HUES48 (cell line): ENCODE measurements at regions not wholly inside any gene's neighbourhood (a gene's known extent, or its start where the extent isn't known, plus 50 kb on each side); places are given as distances from the start of the nearest gene placed in this dataset.

Source experiments
- H3K27ac ChIP-seq: one replicate; pipeline ENCODE4 v1.7.0; 2013; ENCODE audit warnings: low read depth, low read length, inconsistent platforms
- H3K27me3 ChIP-seq: 2 replicates; pipeline ENCODE4 v1.6.1; 2013; ENCODE audit warnings: mild to moderate bottlenecking, low read length; ENCODE audit not compliant: control insufficient read depth, insufficient read depth
- H3K36me3 ChIP-seq: 2 replicates; pipeline ENCODE4 v1.6.1; 2013; ENCODE audit warnings: low read length; ENCODE audit not compliant: control insufficient read depth, insufficient read depth
- H3K4me1 ChIP-seq: 2 replicates; pipeline ENCODE4 v1.6.1; 2013; ENCODE audit warnings: mild to moderate bottlenecking, low read length; ENCODE audit not compliant: control insufficient read depth, insufficient read depth
- H3K4me3 ChIP-seq: 2 replicates; pipeline ENCODE4 v1.5.1; 2013; ENCODE audit warnings: mild to moderate bottlenecking, low read depth, low read length
- H3K9ac ChIP-seq: 2 replicates; pipeline ENCODE4 v1.6.1; 2013; ENCODE audit warnings: mild to moderate bottlenecking, low read depth, low read length, moderate library complexity
- H3K9me3 ChIP-seq: 2 replicates; pipeline ENCODE4 v1.6.1; 2013; ENCODE audit warnings: low read length; ENCODE audit not compliant: control insufficient read depth, insufficient read depth

DNA sequence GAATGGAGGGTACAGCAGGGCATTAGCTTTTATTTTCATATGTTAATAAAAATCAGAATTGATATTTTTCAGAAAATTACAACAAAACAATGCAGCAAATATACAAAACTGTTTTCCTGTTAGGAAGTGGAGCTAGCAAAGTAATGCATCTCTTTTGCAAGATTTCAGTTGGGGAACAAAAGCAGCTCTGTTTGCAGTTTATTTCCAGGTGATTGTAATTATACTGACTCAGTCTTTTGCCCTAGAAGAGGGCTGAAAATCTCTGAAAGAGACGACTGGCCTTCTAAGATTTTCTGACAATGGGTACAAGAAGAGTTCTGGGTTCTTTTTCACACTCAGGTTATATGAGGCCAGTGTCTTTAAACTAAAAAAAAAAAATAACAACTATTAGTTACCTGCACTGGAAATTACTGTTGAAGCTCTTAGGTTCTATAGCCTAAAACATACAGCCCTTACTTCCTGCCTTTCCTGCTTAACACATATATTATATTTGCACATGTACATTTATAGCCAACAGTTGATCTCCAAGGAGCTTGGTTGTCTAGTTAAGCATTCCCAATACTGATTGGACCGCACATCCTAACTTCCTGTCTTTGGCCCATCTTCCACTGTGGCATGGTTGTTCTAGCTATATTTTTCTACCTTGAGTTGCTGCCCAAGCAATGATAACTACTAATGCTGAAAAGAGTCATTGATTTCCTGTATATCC lies 199.1 kb upstream of the KRR1 start:
- no peaks in the 10 kb centered on the region for H3K27me3 ChIP-seq
- no peaks in the 10 kb centered on the region for H3K9me3 ChIP-seq
- H3K27ac ChIP-seq, result no peak overlapping the region
- peaks cover 46% of the 10 kb centered on the region for H3K4me1 ChIP-seq
- H3K9ac ChIP-seq, result no peak overlapping the region; the same call in 1 of the 2 replicates
- no peaks in the 10 kb centered on the region for H3K36me3 ChIP-seq
- H3K4me3 ChIP-seq, result no peak overlapping the region

DNA sequence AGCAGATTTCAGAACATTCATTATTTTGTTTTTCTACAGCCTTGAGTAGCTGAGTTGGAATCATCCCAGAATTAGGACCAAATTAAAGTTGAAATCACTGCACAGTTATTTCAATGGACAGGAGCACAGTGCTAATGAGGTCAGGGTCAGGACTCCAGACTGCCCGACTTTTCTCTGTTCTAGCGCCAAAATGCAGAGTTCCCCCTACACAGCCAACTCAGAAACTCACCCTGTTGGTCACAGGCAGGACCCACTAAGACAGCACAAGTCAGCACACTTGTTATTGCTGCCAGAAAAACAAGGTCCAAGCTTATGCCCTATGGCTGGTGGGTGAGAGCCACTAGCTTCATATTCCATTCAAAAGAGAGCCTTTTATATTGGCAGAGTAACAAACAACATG lies 198.1 kb upstream of the KRR1 start:
- H3K27ac ChIP-seq, result no peak overlapping the region
- no peak overlapping the region for H3K4me3 ChIP-seq
- no peak overlapping the region for H3K9ac ChIP-seq
- H3K27me3 ChIP-seq, result no peaks in the 10 kb centered on the region
- peaks cover 49% of the 10 kb centered on the region for H3K4me1 ChIP-seq
- no peaks in the 10 kb centered on the region for H3K36me3 ChIP-seq
- no peaks in the 10 kb centered on the region for H3K9me3 ChIP-seq

DNA sequence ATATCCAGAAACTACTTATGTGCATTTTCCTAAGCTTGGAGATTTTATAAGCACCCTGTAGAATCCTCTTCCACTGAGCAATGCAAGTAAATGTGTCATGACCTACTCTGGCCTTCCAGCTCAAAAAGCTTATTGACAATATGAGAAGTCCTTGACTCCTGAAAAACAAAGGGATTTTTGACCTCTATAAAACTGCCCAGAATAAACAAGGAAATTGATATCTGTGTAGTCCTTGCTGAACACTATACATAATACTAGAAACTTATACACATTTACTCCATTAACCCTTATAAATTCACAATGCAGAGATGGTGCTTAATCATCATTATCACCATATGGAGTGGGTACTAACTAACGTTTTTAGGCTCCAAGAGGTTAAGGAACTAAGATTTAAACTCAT lies 197.4 kb upstream of the KRR1 start:
- no peaks in the 10 kb centered on the region for H3K36me3 ChIP-seq
- H3K27ac ChIP-seq, result no peak overlapping the region
- H3K27me3 ChIP-seq, result no peaks in the 10 kb centered on the region
- H3K9me3 ChIP-seq, result no peaks in the 10 kb centered on the region
- H3K4me1 ChIP-seq, result peaks cover 51% of the 10 kb centered on the region
- H3K9ac ChIP-seq, result no peak overlapping the region
- H3K4me3 ChIP-seq, result no peak overlapping the region

GRCh38 chr12:75707983-75708382 lies 196.6 kb upstream of the KRR1 start:
- peaks cover 45% of the 10 kb centered on the region for H3K4me1 ChIP-seq
- H3K27ac ChIP-seq, result no peak overlapping the region
- H3K4me3 ChIP-seq, result no peak overlapping the region
- H3K27me3 ChIP-seq, result no peaks in the 10 kb centered on the region
- no peak overlapping the region for H3K9ac ChIP-seq
- H3K9me3 ChIP-seq, result no peaks in the 10 kb centered on the region
- H3K36me3 ChIP-seq, result no peaks in the 10 kb centered on the region

GRCh38 chr12:75706786-75707605 lies 195.6 kb upstream of the KRR1 start:
- no peaks in the 10 kb centered on the region for H3K36me3 ChIP-seq
- H3K27ac ChIP-seq, result no peak overlapping the region
- H3K4me3 ChIP-seq, result no peak overlapping the region
- peaks cover 37% of the 10 kb centered on the region for H3K4me1 ChIP-seq
- no peak overlapping the region for H3K9ac ChIP-seq
- no peaks in the 10 kb centered on the region for H3K27me3 ChIP-seq
- H3K9me3 ChIP-seq, result no peaks in the 10 kb centered on the region

GRCh38 chr12:75705749-75706711 lies 194.6 kb upstream of the KRR1 start:
- no peaks in the 10 kb centered on the region for H3K9me3 ChIP-seq
- H3K36me3 ChIP-seq, result no peaks in the 10 kb centered on the region
- no peaks in the 10 kb centered on the region for H3K27me3 ChIP-seq
- H3K4me3 ChIP-seq, result no peak overlapping the region
- peaks cover 27% of the 10 kb centered on the region for H3K4me1 ChIP-seq
- no peak overlapping the region for H3K9ac ChIP-seq
- H3K27ac ChIP-seq, result no peak overlapping the region

DNA sequence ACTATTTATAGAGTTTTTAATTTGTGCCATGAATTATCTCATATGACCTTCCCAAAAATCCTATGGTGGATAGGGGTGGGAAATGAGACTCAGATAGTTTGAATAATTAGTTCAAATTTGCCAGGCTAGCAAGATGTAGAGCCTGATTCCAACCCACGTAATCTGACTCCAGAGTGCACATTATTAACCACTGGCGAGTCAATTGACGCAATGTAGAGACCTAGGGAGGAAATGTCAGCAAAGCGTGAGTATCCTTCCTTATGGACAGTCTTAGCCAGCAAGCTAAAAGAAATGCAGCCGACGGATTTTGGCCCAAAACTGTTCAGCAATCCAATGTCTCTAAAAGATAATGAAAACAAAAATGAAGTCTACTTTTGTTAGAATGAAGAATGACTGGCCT lies 193.3 kb upstream of the KRR1 start:
- Histone ChIP-seq H3K27me3 (no peaks in the 10 kb centered on the region), H3K9ac (no peak overlapping the region), H3K4me1 (peaks cover 24% of the 10 kb centered on the region), H3K36me3 (no peaks in the 10 kb centered on the region), H3K4me3 (no peak overlapping the region), H3K27ac (no peak overlapping the region), H3K9me3 (no peaks in the 10 kb centered on the region)

DNA sequence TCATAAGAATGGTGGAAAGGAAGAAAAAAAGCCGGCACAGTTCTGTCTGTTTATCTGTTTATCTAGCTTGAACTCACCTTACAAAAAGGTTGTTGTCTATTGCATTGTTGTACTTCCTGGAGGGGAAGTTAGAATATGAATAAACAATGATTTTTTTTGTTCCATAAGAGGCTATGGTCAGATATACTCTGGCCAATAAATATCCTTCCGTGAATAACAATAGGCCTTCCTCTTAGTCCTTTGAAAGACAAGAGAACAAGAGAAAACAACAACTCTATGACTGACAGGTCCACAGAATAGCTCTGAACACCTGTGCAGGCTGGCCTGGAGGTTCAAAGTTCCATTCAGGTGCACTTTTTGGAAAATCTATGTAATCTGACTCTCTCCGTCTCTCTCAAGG lies 192.8 kb upstream of the KRR1 start:
- Histone ChIP-seq H3K27me3 (no peaks in the 10 kb centered on the region), H3K9ac (no peak overlapping the region), H3K27ac (no peak overlapping the region), H3K9me3 (no peaks in the 10 kb centered on the region), H3K4me1 (peaks cover 26% of the 10 kb centered on the region), H3K36me3 (no peaks in the 10 kb centered on the region), H3K4me3 (no peak overlapping the region)

GRCh38 chr12:75703131-75703530 lies 191.7 kb upstream of the KRR1 start:
- Histone ChIP-seq H3K4me1 (peaks cover 26% of the 10 kb centered on the region), H3K27me3 (no peaks in the 10 kb centered on the region), H3K9me3 (no peaks in the 10 kb centered on the region), H3K27ac (no peak overlapping the region), H3K4me3 (no peak overlapping the region), H3K9ac (no peak overlapping the region), H3K36me3 (no peaks in the 10 kb centered on the region)

DNA sequence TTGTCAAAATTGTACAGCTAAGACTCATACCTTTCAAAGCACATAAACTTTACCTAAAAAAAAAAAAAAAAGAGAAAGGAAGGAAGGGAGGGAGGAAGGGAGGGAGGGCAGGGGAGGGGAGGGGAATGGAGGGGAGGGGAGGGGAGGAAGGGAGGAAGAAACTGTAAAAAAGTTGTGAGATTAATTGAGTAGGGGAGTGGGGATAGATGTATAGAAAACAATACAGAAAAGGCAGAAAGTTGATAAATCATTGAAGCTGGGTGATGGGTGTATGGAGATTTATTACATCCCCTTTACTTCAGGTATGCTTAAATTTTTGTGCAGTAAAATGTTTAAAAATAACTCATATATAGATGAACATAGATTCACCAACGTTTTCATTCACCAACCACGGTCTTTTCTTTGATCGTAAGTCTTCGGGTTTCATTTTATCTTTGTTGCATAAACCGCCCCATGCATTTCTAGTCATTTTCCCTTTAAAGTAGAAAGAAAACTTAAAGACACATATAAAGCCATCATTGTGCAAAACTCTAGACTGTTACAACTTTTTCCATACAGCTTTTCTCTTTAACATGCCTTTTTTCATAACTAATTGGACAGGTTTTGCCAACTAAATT lies 191.2 kb upstream of the KRR1 start:
- Histone ChIP-seq H3K4me3 (no peak overlapping the region), H3K4me1 (peaks cover 26% of the 10 kb centered on the region), H3K9me3 (no peaks in the 10 kb centered on the region), H3K27ac (no peak overlapping the region), H3K27me3 (no peaks in the 10 kb centered on the region), H3K36me3 (no peaks in the 10 kb centered on the region), H3K9ac (no peak overlapping the region)
